EH (cell line): ENCODE measurements at regions not wholly inside any gene's neighbourhood (a gene's known extent, or its start where the extent isn't known, plus 50 kb on each side); places are given as distances from the start of the nearest gene placed in this dataset.
"Not testable (repeated sequence)": the region's sequence is repeated elsewhere in the genome, so short reads cannot be mapped to it uniquely, and the experiment has no call there.

ENCODE experiments used
- DNase-seq: peaks from one replicate; pipeline ENCODE4 v3.0.0-alpha.2; 2015; ENCODE audit warnings: low read depth

- DNase-seq, result no peak
Observed at GRCh38 chr4:147246096-147246495, 234.8 kb upstream of the EDNRA start.

DNA sequence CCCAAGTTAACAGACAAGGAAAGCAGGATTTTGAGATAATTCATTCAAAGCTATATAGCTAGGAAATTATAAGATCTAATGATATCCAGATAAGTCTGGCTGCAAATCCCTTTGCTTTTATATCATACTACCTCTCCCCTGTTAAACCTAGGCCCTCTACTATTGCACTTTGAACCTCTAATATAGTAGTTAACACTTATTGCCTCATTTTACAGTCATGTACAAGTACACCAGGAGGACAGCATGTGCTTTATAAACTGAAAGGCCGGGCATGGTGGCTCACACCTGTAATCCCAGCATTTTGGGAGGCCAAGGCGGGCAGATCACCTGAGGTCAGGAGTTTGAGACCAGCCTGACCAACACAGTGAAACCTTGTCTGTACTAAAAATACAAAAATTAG, 234.4 kb upstream of the EDNRA start:
- not testable (repeated sequence) for DNase-seq

DNA sequence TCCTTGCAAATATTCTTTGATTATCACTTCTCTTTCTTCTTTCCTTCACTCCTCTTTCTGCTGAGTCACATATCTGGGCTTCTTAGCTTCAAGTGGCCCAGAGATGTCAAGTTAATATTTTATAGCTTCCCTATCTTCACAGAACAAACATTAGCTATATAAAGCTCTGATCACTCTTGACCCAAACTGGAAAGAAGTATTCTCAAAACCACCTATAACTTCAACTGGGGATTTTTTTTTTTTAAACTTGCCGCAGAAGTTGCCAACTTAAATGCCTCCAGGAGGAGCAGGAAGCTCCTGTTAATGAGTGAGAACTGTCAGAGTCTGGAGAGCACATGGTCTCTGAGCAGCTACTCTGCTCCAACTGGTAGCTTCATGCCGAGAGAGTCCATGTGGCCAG, 233.3 kb upstream of the EDNRA start:
- DNase-seq, result peak; percentile 40

DNA sequence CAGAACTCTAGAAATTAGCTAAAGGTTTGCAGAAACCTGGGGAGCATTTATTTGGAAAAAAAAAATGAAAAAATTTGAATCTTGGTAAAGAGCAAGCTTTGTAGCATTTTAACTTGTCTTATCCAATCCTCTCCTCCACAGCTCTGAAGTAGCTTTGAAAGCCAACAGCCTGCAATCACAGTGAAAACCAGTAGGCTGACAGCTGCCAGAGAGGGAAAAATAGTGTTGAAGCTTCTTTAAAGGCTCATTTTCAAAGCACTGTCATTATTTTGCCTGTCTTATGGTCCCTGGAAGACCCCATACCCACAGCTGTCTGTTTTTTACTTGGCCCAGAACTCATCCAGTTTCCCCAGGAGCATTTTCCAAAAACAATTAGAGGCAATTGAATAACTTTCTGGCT, 230.8 kb upstream of the EDNRA start:
- no peak for DNase-seq

DNA sequence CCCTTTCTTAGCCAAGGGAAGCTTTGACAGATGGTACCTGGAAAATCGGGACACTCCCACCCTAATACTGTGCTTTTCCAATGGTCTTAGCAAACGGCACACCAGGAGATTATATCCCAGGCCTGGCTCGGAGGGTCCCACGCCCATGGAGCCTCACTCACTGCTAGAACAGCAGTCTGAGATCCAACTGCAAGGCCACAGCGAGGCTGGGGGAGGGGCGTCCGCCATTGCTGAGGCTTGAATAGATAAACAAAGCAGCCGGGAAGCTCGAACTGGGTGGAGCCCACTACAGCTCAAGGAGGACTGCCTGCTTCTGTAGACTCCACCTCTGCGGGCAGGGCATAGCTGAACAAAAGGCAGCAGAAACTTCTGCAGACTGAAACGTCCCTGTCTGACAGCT, 225.6 kb upstream of the EDNRA start:
- DNase-seq, result not testable (repeated sequence)

DNA sequence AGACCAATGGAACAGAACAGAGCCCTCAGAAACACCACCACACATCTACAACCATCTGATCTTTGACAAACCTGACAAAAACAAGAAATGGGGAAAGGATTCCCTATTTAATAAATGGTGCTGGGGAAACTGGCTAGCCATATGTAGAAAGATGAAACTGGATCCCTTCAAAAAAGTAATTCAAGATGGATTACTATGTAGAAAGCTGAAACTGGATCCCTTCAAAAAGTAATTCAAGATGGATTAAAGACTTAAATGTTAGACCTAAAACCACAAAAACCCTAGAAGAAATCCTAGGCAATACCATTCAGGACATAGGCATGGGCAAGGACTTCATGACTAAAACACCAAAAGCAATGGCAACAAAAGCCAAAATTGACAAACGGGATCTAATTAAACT, 221.6 kb upstream of the EDNRA start:
- not testable (repeated sequence) for DNase-seq

DNA sequence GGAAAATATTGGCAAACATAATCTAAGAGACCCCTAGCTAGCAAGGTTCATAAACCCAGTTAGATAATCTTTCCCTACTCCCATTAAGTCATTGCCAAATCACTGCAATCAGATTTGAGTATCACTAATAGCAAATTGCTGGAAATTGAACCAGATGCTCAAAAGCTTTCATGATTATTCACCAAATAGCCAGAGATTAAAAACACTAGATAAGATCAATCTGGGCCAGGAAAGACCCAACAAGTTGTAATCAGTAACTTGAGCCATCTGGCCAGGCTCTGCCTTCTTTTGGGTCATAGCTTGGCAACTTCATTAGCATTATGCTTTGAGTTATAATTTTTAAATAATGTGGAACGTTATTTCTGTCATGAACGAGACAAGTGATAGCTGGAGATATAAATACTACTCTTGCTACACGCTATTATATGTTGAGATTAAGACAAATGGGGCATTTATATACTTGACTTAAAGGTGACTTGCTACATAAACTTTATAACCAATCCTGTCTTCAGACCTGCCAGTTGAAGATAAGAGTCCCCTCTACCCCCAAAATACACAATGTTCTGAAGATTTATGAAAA, 196.6 kb upstream of the EDNRA start:
- DNase-seq, result peak; percentile 36

- no peak for DNase-seq
Observed at GRCh38 chr4:147284935-147285334, 196.0 kb upstream of the EDNRA start.

DNA sequence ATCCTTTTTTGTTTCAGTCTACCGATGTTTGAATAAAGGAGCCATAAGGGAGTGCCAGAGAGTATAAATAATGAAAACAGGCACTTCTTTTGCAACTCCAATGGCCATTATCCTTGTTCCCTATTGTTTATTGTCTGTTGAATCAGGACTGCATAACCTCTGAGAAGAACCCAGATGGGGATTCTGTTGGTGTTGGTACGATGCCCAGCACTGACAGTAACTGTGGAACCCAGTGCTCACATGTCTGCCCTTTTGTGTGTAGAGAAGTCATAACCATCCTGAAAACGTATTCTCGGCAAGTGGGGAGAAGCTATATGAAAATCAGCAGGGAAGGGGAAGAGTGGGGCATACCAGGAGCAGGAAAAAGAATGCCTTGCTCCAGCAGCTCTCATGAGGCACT, 195.1 kb upstream of the EDNRA start:
- DNase-seq, result peak; percentile 56

- DNase-seq, result no peak
Observed at GRCh38 chr4:147286846-147287587, 193.9 kb upstream of the EDNRA start.

GRCh38 chr4:147287588-147287890, 193.4 kb upstream of the EDNRA start:
- no peak for DNase-seq

DNA sequence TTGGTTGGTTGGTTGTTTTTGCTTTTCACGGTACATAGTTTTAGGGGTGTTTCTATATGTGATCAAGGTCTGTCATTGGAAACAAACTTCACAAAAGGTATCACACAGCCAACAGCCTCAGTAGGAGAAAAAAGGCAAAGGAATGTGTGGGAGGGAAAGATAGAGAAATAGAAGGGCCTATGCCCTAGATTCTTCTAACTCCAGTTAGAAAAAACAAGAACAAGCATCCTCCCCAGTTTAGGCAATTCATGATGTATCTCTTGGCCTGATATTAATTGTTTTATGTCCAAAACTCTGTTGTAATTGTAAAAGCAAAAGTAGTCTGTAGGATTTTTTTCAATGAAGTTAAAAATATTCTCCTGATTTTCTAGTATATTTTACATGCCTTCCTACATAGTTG, 192.4 kb upstream of the EDNRA start:
- no peak for DNase-seq

- DNase-seq, result no peak
Observed at GRCh38 chr4:147289181-147289580, 191.7 kb upstream of the EDNRA start.

GRCh38 chr4:147292604-147293313, 188.1 kb upstream of the EDNRA start:
- not testable (repeated sequence) for DNase-seq

DNA sequence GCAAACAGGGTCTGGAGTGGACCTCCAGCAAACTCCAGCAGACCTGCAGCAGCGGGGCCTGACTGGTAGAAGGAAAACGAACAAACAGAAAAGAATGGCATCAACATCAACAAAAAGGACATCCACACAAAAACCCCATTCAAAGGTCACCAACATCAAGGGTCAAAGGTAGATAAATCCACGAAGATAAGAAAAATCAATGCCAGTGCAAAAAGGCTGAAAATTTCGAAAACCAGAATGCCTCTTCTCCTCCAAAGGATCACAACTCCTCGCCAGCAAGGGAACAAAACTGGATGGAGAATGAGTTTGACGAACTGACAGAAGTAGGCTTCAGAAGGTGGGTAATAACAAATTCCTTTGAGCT, 187.6 kb upstream of the EDNRA start:
- not testable (repeated sequence) for DNase-seq

DNA sequence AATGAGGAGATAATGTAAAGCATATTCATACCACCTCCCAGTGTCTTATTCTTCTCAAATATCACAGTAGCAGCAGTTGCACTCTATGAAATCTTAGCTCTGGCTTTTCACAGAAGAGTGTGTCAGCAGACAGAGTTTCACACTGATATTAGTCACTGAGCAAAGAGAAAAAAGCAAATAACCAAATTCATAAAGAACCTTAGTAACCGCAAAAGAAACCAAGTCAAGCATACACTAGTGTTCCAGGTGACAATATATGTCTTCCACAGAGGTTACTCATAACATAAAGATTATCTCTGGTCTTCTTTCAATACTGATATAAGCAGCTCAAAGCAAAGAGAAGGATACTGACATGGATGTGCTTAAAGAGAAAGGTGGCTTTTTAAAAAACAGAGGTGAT, 181.7 kb upstream of the EDNRA start:
- DNase-seq, result no peak

- DNase-seq, result no peak
Observed at GRCh38 chr4:147303174-147303872, 177.6 kb upstream of the EDNRA start.

- DNase-seq, result no peak
Observed at GRCh38 chr4:147303873-147304229, 177.0 kb upstream of the EDNRA start.

DNA sequence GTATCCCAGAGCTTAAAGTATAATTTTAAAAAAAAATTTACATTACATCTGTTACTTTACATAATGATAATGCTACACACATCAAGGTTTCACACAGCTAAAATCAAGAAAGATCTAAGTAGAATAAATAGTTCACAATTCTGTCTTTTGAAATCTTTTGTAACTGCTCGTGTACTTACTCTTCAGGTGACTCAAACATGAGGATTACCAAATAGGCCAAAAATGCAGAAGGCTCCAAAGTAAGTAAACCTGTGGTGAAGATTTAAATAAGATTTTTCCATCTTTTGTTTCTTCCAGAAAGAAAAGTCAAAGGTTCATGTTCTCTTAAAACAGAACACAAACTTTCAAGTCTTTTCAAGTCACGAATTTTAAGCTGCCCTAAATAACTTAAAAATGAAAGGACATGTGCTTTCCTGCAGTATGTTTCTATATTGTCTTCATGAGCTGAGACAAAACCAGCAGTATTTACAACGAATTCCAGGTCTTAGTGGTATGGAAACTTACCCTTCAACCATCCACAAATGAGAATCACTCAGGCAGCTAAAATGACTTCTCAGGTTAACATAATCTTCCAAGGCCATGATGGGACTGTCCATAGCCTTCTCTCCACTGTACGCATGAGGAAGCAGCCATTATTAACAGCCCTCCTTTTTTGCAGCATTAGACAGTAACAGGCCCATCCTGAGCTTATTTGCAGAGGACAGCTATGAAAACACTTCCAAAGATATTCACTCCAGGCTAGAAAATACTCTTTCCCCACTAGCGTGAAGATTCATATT, 172.8 kb upstream of the EDNRA start:
- no peak for DNase-seq

GRCh38 chr4:147309434-147309833, 171.5 kb upstream of the EDNRA start:
- peak; percentile 41 for DNase-seq

- no peak for DNase-seq
Observed at GRCh38 chr4:147310312-147310711, 170.6 kb upstream of the EDNRA start.

DNA sequence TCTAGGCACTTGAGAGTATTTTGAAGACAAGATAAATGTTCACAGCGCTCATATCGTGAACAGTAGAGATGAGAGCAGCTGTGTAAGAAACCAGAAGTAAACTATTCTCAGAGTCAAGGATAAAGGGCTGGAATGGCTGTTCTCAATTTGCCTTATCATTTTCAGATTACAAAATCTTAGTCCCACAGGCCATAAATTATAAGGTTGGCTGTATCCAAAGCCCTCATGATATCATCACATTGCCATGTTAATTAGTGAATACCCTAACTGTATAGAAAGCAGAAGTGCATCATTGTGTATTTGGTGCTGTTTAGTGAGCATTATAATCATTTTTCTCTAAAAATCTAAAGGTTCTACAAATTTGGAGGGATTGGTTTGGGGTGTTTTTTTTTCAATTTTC, 168.9 kb upstream of the EDNRA start:
- peak; percentile 50 for DNase-seq
